Endodermal cell (in vitro differentiated cells): ENCODE measurements at regions not wholly inside any gene's neighbourhood (a gene's known extent, or its start where the extent isn't known, plus 50 kb on each side); places are given as distances from the start of the nearest gene placed in this dataset.
"Not testable (repeated sequence)": the region's sequence is repeated elsewhere in the genome, so short reads cannot be mapped to it uniquely, and the experiment has no call there.

Experiments used
- DNase-seq: peaks from one replicate; pipeline ENCODE4 v3.0.0-alpha.2; 2017
- H3K27ac ChIP-seq: 2 replicates; pipeline ENCODE4 v1.5.1; 2013; ENCODE audit warnings: mild to moderate bottlenecking, low read depth, low read length, moderate library complexity
- H3K27me3 ChIP-seq: 2 replicates; pipeline ENCODE4 v1.6.1; 2013; ENCODE audit warnings: mild to moderate bottlenecking, low read length, moderate library complexity; ENCODE audit not compliant: insufficient read depth, control insufficient read depth, poor library complexity, severe bottlenecking
- H3K36me3 ChIP-seq: 2 replicates; pipeline ENCODE4 v1.7.0; 2013; ENCODE audit warnings: mild to moderate bottlenecking, low read length, moderate library complexity; ENCODE audit not compliant: control insufficient read depth, insufficient read depth
- H3K4me1 ChIP-seq: one replicate; pipeline ENCODE4 v1.7.0; 2013; ENCODE audit warnings: low read length; ENCODE audit not compliant: control insufficient read depth, insufficient read depth
- H3K4me3 ChIP-seq: 2 replicates; pipeline ENCODE4 v1.5.1; 2013; ENCODE audit warnings: mild to moderate bottlenecking, low read length, moderate library complexity
- H3K9ac ChIP-seq: 2 replicates; pipeline ENCODE4 v1.6.1; 2013; ENCODE audit warnings: mild to moderate bottlenecking, low read length, moderate library complexity; ENCODE audit not compliant: poor library complexity, severe bottlenecking; ENCODE audit errors: extremely low read depth
- H3K9me3 ChIP-seq: 2 replicates; pipeline ENCODE4 v1.6.1; 2013; ENCODE audit warnings: mild to moderate bottlenecking, low read length, moderate library complexity; ENCODE audit not compliant: control insufficient read depth
- H3K27ac Mint-ChIP-seq: 2 replicates; pipeline ENCODE4 v1.8.0; 2020; ENCODE audit warnings: mixed read lengths
- H3K27me3 Mint-ChIP-seq: 2 replicates; pipeline ENCODE4 v1.8.0; 2021; ENCODE audit warnings: mild to moderate bottlenecking, mixed read lengths; ENCODE audit not compliant: insufficient read depth
- H3K36me3 Mint-ChIP-seq: 2 replicates; pipeline ENCODE4 v1.8.0; 2020; ENCODE audit warnings: low read depth, mixed read lengths
- H3K4me1 Mint-ChIP-seq: 2 replicates; pipeline ENCODE4 v1.8.0; 2020; ENCODE audit warnings: mixed read lengths
- H3K4me3 Mint-ChIP-seq: 2 replicates; pipeline ENCODE4 v1.8.0; 2020; ENCODE audit warnings: mild to moderate bottlenecking, moderate library complexity, mixed read lengths
- H3K9me3 Mint-ChIP-seq: 2 replicates; pipeline ENCODE4 v1.8.0; 2020; ENCODE audit warnings: mild to moderate bottlenecking, mixed read lengths
- WGBS, 2 experiments: methylation state at CpG; one replicate each; pipeline versions ENCODE4 v1.1.5 to v1.1.7; 2013; ENCODE audit warnings: missing lambda C conversion rate in 2 of 2, mixed read lengths in 1 of 2; ENCODE audit not compliant: insufficient coverage in 1 of 2, insufficient read length in 1 of 2; 5-methylcytosine and 5-hydroxymethylcytosine counted together
- TF ChIP-seq, protein P1 (sequence below): fragments of 200-600 bp; sonication (generic); conservative IDR thresholded peaks from 2 replicates; pipeline ENCODE4 v1.5.0; 2021; ENCODE audit warnings: antibody characterized with exemption, mild to moderate bottlenecking

DNA sequence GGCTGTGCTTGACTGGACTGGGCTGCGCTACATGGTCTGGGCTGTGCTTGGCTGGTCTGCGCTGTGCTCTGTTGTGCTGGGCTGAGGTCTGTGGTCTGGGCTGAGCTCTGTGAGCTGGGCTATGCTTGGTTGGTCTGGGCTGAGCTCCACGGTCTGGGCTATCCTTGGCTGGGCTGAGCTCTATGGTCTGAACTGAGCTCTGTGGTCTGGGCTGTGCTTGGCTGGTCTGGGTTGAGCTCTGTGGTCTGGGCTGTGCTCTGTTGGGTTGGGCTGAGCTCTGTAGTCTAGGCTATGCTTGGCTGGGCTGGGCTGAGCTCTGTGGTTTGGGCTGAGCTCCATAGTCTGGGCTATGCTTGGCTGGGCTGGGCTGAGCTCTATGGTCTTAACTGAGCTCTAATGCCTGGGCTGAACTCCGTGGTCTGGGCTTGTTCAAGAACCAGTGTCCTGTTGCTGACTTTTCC is 92.0 kb downstream of the PLXNA1 start:
- peaks cover 4% of the 10 kb centered on the region for H3K4me1 Mint-ChIP-seq
- Histone ChIP-seq H3K4me3 (no peak overlapping the region), H3K4me1 (no peaks in the 10 kb centered on the region), H3K9me3 (no peaks in the 10 kb centered on the region), H3K9ac (no peak overlapping the region), H3K27me3 (peaks cover 5% of the 10 kb centered on the region), H3K36me3 (no peaks in the 10 kb centered on the region), H3K27ac (no peak overlapping the region)
- H3K4me3 Mint-ChIP-seq, result no peak overlapping the region
- no peak overlapping the region for H3K27ac Mint-ChIP-seq
- no peaks in the 10 kb centered on the region for H3K36me3 Mint-ChIP-seq
- TF ChIP-seq, protein P1, sequence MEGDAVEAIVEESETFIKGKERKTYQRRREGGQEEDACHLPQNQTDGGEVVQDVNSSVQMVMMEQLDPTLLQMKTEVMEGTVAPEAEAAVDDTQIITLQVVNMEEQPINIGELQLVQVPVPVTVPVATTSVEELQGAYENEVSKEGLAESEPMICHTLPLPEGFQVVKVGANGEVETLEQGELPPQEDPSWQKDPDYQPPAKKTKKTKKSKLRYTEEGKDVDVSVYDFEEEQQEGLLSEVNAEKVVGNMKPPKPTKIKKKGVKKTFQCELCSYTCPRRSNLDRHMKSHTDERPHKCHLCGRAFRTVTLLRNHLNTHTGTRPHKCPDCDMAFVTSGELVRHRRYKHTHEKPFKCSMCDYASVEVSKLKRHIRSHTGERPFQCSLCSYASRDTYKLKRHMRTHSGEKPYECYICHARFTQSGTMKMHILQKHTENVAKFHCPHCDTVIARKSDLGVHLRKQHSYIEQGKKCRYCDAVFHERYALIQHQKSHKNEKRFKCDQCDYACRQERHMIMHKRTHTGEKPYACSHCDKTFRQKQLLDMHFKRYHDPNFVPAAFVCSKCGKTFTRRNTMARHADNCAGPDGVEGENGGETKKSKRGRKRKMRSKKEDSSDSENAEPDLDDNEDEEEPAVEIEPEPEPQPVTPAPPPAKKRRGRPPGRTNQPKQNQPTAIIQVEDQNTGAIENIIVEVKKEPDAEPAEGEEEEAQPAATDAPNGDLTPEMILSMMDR, result no peak
- peaks cover 10% of the 10 kb centered on the region for H3K9me3 Mint-ChIP-seq
- WGBS, 2 experiments, result 88 to 97% methylated on average over 3 to 4 of the region's 4 CpGs
- peaks cover 9% of the 10 kb centered on the region for H3K27me3 Mint-ChIP-seq
- peak; percentile 61 for DNase-seq

- not testable (repeated sequence) for H3K36me3 ChIP-seq, H3K4me3 ChIP-seq, H3K27me3 ChIP-seq, H3K9me3 ChIP-seq, H3K27ac Mint-ChIP-seq, H3K9me3 Mint-ChIP-seq, H3K9ac ChIP-seq, H3K27ac ChIP-seq, H3K4me1 ChIP-seq, H3K4me3 Mint-ChIP-seq, H3K27me3 Mint-ChIP-seq, H3K36me3 Mint-ChIP-seq, H3K4me1 Mint-ChIP-seq, DNase-seq
- WGBS, 2 experiments, result 88 to 96% methylated on average over 7 to 34 of the region's 34 CpGs
Observed at GRCh38 chr3:127076166-127076992, 93.5 kb downstream of the PLXNA1 start.

DNA sequence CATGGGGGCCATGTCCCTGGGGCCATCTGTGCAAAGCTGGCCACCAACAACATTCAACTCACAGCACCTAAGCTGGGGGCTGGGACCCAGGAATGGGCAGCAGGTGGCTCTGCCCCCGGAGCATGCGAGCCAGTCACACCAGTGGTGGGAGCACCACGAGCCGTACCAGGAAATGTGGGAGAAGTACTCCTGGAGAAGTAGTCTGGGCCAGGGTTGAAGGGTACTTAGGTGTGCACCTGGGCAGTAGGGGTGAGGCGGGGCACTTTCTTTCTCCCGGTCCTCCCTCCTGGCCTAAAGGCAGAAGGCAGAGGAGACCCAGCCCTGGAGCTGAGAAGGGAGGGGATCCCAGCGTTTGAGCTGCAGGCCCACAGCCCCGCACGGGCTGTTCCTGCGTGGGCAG is 94.2 kb downstream of the PLXNA1 start:
- Mint-ChIP-seq H3K27ac (no peak overlapping the region), H3K27me3 (peaks cover 5% of the 10 kb centered on the region), H3K4me3 (no peak overlapping the region), H3K36me3 (no peaks in the 10 kb centered on the region), H3K4me1 (peaks cover 2% of the 10 kb centered on the region), H3K9me3 (peaks cover 10% of the 10 kb centered on the region)
- Histone ChIP-seq H3K9ac (no peak overlapping the region), H3K27me3 (no peaks in the 10 kb centered on the region), H3K9me3 (no peaks in the 10 kb centered on the region), H3K4me3 (no peak overlapping the region), H3K36me3 (no peaks in the 10 kb centered on the region), H3K27ac (no peak overlapping the region), H3K4me1 (no peaks in the 10 kb centered on the region)
- TF ChIP-seq, protein P1, result no peak
- no peak for DNase-seq
- 93 to 97% methylated on average over 6 to 10 of the region's 10 CpGs for WGBS, 2 experiments
